GM18511 (cell line): ENCODE measurements at regions not wholly inside any gene's neighbourhood (a gene's known extent, or its start where the extent isn't known, plus 50 kb on each side); places are given as distances from the start of the nearest gene placed in this dataset.
"Not testable (repeated sequence)": the region's sequence is repeated elsewhere in the genome, so short reads cannot be mapped to it uniquely, and the experiment has no call there.

ENCODE experiments used
- ATAC-seq: cut with Tn5 transposase; IDR thresholded peaks from one replicate; pipeline ENCODE4 v1.9.1; 2021; ENCODE audit warnings: mild to moderate bottlenecking, moderate library complexity; ENCODE audit not compliant: unreplicated experiment

DNA sequence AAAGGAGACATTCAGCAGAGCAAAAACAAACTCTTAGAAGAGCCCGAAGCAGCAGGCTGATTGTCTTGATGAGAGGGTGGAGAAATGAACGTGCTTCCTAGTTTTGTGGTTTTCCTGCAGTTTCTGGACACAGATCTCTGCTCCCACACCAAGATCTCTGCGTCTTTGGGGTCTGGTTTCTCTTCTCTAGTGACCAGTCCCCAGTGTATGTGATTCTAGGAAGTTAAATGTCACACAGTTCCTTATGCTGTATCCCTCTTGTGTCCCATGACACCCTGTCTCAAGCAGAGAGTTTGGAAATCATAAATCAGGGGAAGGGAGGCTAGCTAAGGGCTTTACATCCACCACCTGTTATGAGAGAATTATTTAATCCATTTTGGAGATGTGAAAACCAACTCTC, 55.4 kb upstream of the KLF14 start:
- ATAC-seq: no peak

GRCh38 chr7:130791746-130792145, 57.7 kb upstream of the KLF14 start:
- ATAC-seq: no peak

GRCh38 chr7:130793855-130794618, 60.0 kb upstream of the KLF14 start:
- no peak for ATAC-seq

DNA sequence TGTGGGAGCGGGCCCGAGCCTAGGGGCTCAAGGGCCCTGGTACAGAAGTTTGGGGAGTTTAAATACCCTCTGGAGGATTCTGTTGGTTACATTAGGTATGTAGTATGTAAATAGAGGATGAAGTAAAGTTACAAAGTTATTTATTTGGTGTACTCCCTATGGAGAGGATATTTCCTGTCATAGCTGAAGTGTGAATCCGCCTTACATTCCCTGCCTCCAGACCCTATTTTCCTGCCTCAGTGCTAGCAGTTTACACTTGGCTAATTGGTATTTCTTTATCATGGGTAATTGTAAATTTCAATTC, 60.6 kb upstream of the KLF14 start:
- ATAC-seq: no peak

- not testable (repeated sequence) for ATAC-seq
These were observed 62.4 kb upstream of the KLF14 start for GRCh38 chr7:130796425-130796824.

- no peak for ATAC-seq
These were observed 69.1 kb upstream of the KLF14 start for GRCh38 chr7:130803127-130803526.

- no peak for ATAC-seq
These were observed 70.2 kb upstream of the KLF14 start for GRCh38 chr7:130804220-130804619.

GRCh38 chr7:130812819-130813218, 78.8 kb upstream of the KLF14 start:
- not testable (repeated sequence) for ATAC-seq

- ATAC-seq: no peak
These were observed 80.8 kb upstream of the KLF14 start for GRCh38 chr7:130814778-130815335.

DNA sequence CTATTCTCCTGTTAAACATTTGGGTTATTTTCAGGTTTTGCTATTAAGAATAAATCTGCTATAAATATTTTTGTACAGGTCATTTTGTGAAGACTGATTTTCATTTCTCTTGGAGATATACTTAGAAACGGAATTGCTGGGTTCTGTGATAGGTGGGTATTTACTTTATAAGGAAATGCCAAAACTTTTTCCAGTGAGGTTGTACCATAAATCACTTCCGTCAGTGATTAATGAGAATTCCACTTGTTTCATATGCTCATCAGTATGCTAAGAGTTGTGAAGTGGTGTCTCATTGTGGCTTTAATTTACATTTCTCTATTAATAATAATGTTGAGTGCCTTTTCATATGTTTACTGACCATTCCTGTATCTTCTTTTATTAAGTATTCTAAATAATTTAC, 84.0 kb upstream of the KLF14 start:
- no peak for ATAC-seq

- no peak for ATAC-seq
These were observed 87.9 kb upstream of the KLF14 start for GRCh38 chr7:130821864-130822263.

DNA sequence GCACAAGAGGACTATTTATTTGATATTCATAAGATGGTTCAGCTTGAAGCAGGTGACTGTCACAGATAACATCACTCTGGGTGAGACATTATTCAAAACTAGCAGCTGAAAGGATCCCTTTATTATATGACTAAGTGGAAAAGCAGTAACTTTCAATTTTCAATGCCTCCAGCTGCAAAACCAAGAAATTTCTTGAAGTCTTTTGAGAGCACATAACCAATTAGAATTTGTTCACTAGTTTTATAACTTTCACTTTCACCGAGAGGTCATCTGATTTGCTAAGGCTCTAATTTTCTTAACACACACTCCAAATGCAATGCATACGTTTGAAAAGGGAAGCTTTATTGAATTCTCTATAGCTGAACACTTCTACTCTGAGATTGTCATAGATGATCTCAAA, 88.6 kb upstream of the KLF14 start:
- ATAC-seq: no peak

DNA sequence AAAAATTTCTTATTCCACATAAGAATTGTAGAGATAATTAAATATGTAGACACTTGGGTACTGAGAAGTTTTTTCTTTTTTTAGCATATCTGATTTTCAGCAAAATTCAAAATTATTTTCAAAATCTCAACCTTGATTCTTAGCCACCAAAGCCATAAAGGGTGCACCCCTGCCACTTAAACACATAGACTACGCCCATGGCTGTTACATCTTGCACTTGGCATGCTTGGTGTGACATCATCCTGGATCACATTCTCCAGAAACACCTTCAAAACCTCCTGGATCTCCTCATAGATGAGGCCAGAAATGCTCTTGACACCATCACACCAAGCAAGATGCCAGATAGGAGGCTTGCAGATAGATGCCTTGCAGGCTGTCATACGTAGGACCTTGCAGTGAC, 89.1 kb upstream of the KLF14 start:
- no peak for ATAC-seq

DNA sequence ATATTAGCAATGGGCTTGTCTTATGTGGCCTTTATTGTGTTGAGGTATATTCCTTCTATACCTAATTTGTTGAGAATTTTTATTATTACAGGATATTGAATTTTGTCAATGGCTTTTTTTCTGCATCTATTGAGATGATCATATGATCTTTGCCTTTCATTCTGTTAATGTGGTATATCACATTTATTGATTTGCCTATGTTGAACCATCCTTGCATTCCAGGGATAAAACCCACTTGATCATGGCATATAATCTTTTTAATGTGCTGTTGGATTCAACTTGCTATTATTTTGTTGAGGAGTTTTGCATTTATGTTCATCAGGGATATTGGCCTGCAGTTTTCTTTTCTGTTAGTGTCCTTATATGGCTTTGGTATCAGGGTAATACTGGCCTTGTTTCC, 91.8 kb upstream of the KLF14 start:
- ATAC-seq: no peak

DNA sequence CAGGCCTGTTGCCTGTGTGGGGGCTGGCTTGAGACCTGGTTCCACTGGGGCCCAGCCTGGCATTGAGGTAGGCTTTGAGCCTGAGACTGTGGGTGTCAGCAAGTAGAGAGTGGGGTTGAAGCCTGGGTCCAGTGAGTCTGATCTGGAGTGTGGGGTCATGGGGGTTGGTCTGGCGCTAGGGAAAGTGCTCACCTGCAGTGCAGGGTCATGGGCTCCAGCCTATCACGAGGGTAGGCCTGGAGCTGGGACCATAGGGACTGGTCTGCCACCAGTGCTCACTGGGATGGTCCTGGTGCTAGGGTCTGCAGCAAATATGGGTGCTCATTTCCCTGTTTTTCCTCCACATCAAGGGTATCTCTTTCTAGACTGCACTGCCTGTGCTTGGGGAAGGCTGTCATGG, 95.4 kb upstream of the KLF14 start:
- no peak for ATAC-seq

DNA sequence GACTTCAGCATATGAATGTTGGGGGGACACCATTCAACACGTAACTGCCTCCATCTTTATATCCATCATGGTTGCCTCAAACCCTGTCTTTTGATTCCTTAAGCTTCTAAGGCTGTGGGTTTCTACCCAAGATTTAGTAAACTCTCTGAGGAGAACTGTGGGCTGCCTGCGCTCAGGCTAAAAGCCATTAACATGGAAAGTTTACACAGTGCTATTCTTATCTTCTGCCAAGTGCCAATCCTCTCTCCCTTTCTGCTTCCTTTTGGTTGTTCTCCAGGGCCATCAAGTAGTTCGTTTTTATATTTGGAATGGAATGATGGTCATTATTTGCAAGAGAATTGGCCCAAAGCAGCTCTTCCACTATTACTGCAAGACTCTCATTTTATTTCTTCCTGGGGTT, 97.3 kb upstream of the KLF14 start:
- no peak for ATAC-seq

DNA sequence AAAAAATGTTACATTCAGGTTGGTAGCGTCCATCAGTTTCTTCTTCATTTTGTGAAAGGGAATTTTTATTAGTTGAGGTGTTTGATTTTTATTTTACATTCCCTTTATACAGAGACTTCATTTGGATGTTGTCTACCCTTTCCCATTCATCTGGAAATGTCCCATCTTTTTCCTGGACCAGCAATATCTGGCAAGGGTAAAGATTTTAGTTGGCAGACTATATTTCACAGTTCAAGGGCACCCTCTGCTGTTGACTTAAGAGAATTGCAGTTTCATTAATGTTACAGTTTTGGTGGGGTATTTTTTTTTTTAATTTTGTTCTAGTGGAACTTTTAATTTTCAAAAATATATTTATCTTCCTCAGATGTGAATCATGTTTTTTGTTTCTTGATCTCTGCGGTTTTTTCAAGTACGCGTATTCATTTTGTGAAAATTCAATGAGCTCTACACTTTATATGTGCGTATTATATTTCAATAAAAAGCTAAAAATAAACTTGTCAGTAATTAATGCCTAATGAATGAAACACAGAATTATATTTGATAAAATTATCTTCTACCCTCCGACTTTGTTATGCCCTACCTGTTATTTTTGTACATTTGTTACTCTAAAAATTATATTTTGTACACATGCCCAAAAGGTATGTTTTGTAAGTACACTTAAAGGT, 97.9 kb upstream of the KLF14 start:
- ATAC-seq: no peak

GRCh38 chr7:130838738-130839137, 104.7 kb upstream of the KLF14 start:
- no peak for ATAC-seq

- no peak for ATAC-seq
These were observed 106.6 kb upstream of the KLF14 start for GRCh38 chr7:130840599-130840998.

DNA sequence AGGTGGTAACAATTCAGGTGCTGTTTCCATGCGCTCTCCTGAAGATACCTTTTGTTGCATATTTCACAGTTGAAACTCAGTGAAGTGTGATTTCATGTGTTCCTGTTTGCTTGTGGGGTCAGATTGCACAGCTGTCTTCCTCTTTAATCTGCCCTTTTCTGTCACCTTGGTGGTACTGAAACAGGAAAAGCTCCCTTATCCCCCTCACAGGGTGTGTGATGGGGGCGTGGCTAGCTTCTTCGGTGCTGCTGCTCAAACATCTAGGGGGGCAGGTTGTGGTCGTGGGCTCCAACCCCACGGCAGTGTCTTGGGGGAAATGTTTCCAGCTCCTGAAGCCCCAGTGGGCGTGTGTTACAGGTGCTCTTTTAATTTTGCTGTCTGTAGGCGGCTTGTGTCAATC, 107.4 kb upstream of the KLF14 start:
- ATAC-seq: no peak

- ATAC-seq: no peak
These were observed 109.7 kb upstream of the KLF14 start for GRCh38 chr7:130843703-130844102.

GRCh38 chr7:130844811-130845580, 111.0 kb upstream of the KLF14 start:
- ATAC-seq: no peak
